ENCODE measurements at regions not wholly inside any gene's neighbourhood (a gene's known extent, or its start where the extent isn't known, plus 50 kb on each side); places are given as distances from the start of the nearest gene placed in this dataset.
"Not testable (repeated sequence)": the region's sequence is repeated elsewhere in the genome, so short reads cannot be mapped to it uniquely, and the experiment has no call there.

- no peaks in the 10 kb centered on the region for H3K27me3 Mint-ChIP-seq (ENCODE audit: low read depth)
- peaks cover 21% of the 10 kb centered on the region for H3K9me3 Mint-ChIP-seq
- H3K4me1 Mint-ChIP-seq: no peaks in the 10 kb centered on the region
- no peak overlapping the region for H3K4me3 Mint-ChIP-seq
- no peak for TF ChIP-seq CTCF (IDR thresholded peaks at IDR 0.05; ENCODE audit: unreplicated experiment in 3 of 3)
- no peak overlapping the region for H3K27ac Mint-ChIP-seq
- H3K36me3 Mint-ChIP-seq (ENCODE audit: low read depth): peaks cover 5% of the 10 kb centered on the region
These were observed 129.7 kb downstream of the EPC1 start for GRCh38 chr10:32217216-32217615.

GRCh38 chr10:32213838-32214237, 133.1 kb downstream of the EPC1 start:
- H3K4me1 Mint-ChIP-seq; H3K36me3 Mint-ChIP-seq (ENCODE audit: low read depth); H3K4me3 Mint-ChIP-seq; H3K27ac Mint-ChIP-seq; H3K27me3 Mint-ChIP-seq (ENCODE audit: low read depth): not testable (repeated sequence)
- peaks cover 10% of the 10 kb centered on the region for H3K9me3 Mint-ChIP-seq

- H3K9me3 Mint-ChIP-seq: peaks cover 7% of the 10 kb centered on the region
- H3K27ac Mint-ChIP-seq: no peak overlapping the region
- H3K4me1 Mint-ChIP-seq: no peaks in the 10 kb centered on the region
- no peaks in the 10 kb centered on the region for H3K36me3 Mint-ChIP-seq (ENCODE audit: low read depth)
- TF ChIP-seq CTCF (IDR thresholded peaks at IDR 0.05; ENCODE audit: unreplicated experiment in 3 of 3): peak in 1 of 3 experiments; percentile 3
- H3K27me3 Mint-ChIP-seq (ENCODE audit: low read depth): no peaks in the 10 kb centered on the region
- H3K4me3 Mint-ChIP-seq: no peak overlapping the region
These were observed 136.0 kb downstream of the EPC1 start for GRCh38 chr10:32211046-32211363.

- H3K36me3 Mint-ChIP-seq (ENCODE audit: low read depth): no peaks in the 10 kb centered on the region
- peak; percentile 23 to 37 (median 27) for TF ChIP-seq CTCF (IDR thresholded peaks at IDR 0.05; ENCODE audit: unreplicated experiment in 3 of 3)
- H3K4me1 Mint-ChIP-seq: no peaks in the 10 kb centered on the region
- no peak overlapping the region for H3K27ac Mint-ChIP-seq
- H3K4me3 Mint-ChIP-seq: no peak overlapping the region
- H3K9me3 Mint-ChIP-seq: peaks cover 7% of the 10 kb centered on the region
- no peaks in the 10 kb centered on the region for H3K27me3 Mint-ChIP-seq (ENCODE audit: low read depth)
These were observed 136.5 kb downstream of the EPC1 start for GRCh38 chr10:32210306-32211045.

GRCh38 chr10:32208005-32208404, 139.0 kb downstream of the EPC1 start:
- H3K36me3 Mint-ChIP-seq (ENCODE audit: low read depth); H3K4me1 Mint-ChIP-seq; H3K27ac Mint-ChIP-seq; H3K27me3 Mint-ChIP-seq (ENCODE audit: low read depth); H3K9me3 Mint-ChIP-seq; H3K4me3 Mint-ChIP-seq: not testable (repeated sequence)

GRCh38 chr10:32207544-32207943, 139.4 kb downstream of the EPC1 start:
- Mint-ChIP-seq H3K4me3 (no peak overlapping the region), H3K4me1 (no peaks in the 10 kb centered on the region), H3K9me3 (peaks cover 9% of the 10 kb centered on the region), H3K27ac (no peak overlapping the region), H3K36me3 (ENCODE audit: low read depth) (no peaks in the 10 kb centered on the region), H3K27me3 (ENCODE audit: low read depth) (no peaks in the 10 kb centered on the region)
- peak; percentile 30 to 44 (median 33) for TF ChIP-seq CTCF (IDR thresholded peaks at IDR 0.05; ENCODE audit: unreplicated experiment in 3 of 3)

- peaks cover 9% of the 10 kb centered on the region for H3K9me3 Mint-ChIP-seq
- H3K27ac Mint-ChIP-seq: peak overlapping the region in 1 of 3 experiments; percentile 8
- H3K4me1 Mint-ChIP-seq: no peaks in the 10 kb centered on the region
- H3K27me3 Mint-ChIP-seq (ENCODE audit: low read depth): no peaks in the 10 kb centered on the region
- H3K4me3 Mint-ChIP-seq: no peak overlapping the region
- H3K36me3 Mint-ChIP-seq (ENCODE audit: low read depth): no peaks in the 10 kb centered on the region
- no peak for TF ChIP-seq CTCF (IDR thresholded peaks at IDR 0.05; ENCODE audit: unreplicated experiment in 3 of 3)
These were observed 141.3 kb downstream of the EPC1 start for GRCh38 chr10:32205670-32206069.

Measured in nephron (organoid).